Stimulated activated naive CD4-positive, alpha-beta T cell (primary cell): ENCODE measurements at regions not wholly inside any gene's neighbourhood (a gene's known extent, or its start where the extent isn't known, plus 50 kb on each side); places are given as distances from the start of the nearest gene placed in this dataset.

Source experiments
- DNase-seq, 6 experiments: peaks; one replicate each; lab custom pipeline; 2025; lab: John Stamatoyannopoulos, UW

GRCh38 chr5:165185716-165186115 lies 1680.3 kb downstream of the MAT2B start:
- DNase-seq = no peak

- no peak for DNase-seq
Observed at GRCh38 chr5:165187815-165188214, 1682.4 kb downstream of the MAT2B start.

- no peak for DNase-seq
Observed at GRCh38 chr5:165188556-165189175, 1683.2 kb downstream of the MAT2B start.

GRCh38 chr5:165196961-165197360 lies 1691.5 kb downstream of the MAT2B start:
- DNase-seq = no peak

GRCh38 chr5:165201369-165201768 lies 1696.0 kb downstream of the MAT2B start:
- no peak for DNase-seq

GRCh38 chr5:165201771-165202518 lies 1696.5 kb downstream of the MAT2B start:
- no peak for DNase-seq

GRCh38 chr5:165202519-165202910 lies 1697.1 kb downstream of the MAT2B start:
- no peak for DNase-seq

- DNase-seq = no peak
Observed at GRCh38 chr5:165209101-165209727, 1703.8 kb downstream of the MAT2B start.

GRCh38 chr5:165224366-165225045 lies 1719.1 kb downstream of the MAT2B start:
- DNase-seq = no peak

- DNase-seq = no peak
Observed at GRCh38 chr5:165227515-165227914, 1722.1 kb downstream of the MAT2B start.

GRCh38 chr5:165228184-165228583 lies 1722.8 kb downstream of the MAT2B start:
- DNase-seq = no peak

GRCh38 chr5:165231821-165232508 lies 1726.5 kb downstream of the MAT2B start:
- no peak for DNase-seq

- no peak for DNase-seq
Observed at GRCh38 chr5:165232509-165233028, 1727.2 kb downstream of the MAT2B start.

- DNase-seq = no peak
Observed at GRCh38 chr5:165241811-165242210, 1736.4 kb downstream of the MAT2B start.

- no peak for DNase-seq
Observed at GRCh38 chr5:165242646-165243045, 1737.2 kb downstream of the MAT2B start.

GRCh38 chr5:165244407-165244806 lies 1739.0 kb downstream of the MAT2B start:
- DNase-seq = no peak

- no peak for DNase-seq
Observed at GRCh38 chr5:165258197-165258771, 1752.9 kb downstream of the MAT2B start.

- DNase-seq = no peak
Observed at GRCh38 chr5:165260426-165260825, 1755.0 kb downstream of the MAT2B start.

- DNase-seq = no peak
Observed at GRCh38 chr5:165263536-165263935, 1758.1 kb downstream of the MAT2B start.

GRCh38 chr5:165266939-165267338 lies 1761.5 kb downstream of the MAT2B start:
- no peak for DNase-seq

- DNase-seq = no peak
Observed at GRCh38 chr5:165272436-165272835, 1767.0 kb downstream of the MAT2B start.
